OCI-LY1 (cell line): ENCODE measurements at regions not wholly inside any gene's neighbourhood (a gene's known extent, or its start where the extent isn't known, plus 50 kb on each side); places are given as distances from the start of the nearest gene placed in this dataset.

Experiments used
- H2AFZ ChIP-seq: fragments of 200-600 bp; sonication (generic), shearing (Covaris generic); 2 replicates; pipeline ENCODE4 v1.6.0; 2014; ENCODE audit warnings: antibody characterized with exemption, mild to moderate bottlenecking, low read length
- H3F3A ChIP-seq: fragments of 200-600 bp; sonication (generic), shearing (Covaris generic); 2 replicates; pipeline ENCODE4 v1.6.0; 2014; ENCODE audit warnings: mild to moderate bottlenecking, antibody characterized with exemption, low read length, moderate library complexity; ENCODE audit not compliant: insufficient read depth
- H3K27ac ChIP-seq: fragments of 200-600 bp; sonication (generic); 2 replicates; pipeline ENCODE4 v1.5.1; 2014; ENCODE audit warnings: low read length, mixed run types, mild to moderate bottlenecking, low read depth; ENCODE audit not compliant: poor library complexity, severe bottlenecking
- H3K27me3 ChIP-seq: fragments of 200-600 bp; sonication (generic); 2 replicates; pipeline ENCODE4 v1.6.0; 2014; ENCODE audit warnings: antibody characterized with exemption, mild to moderate bottlenecking, low read length, moderate library complexity; ENCODE audit not compliant: insufficient read depth
- H3K36me3 ChIP-seq: fragments of 200-600 bp; sonication (generic); 2 replicates; pipeline ENCODE4 v1.6.1; 2014; ENCODE audit warnings: mild to moderate bottlenecking, antibody characterized with exemption, low read length, moderate library complexity, mixed read lengths; ENCODE audit not compliant: insufficient read depth
- H3K4me1 ChIP-seq: fragments of 200-600 bp; sonication (generic); 2 replicates; pipeline ENCODE4 v1.5.1; 2014; ENCODE audit warnings: mild to moderate bottlenecking, low read length, moderate library complexity; ENCODE audit not compliant: insufficient read depth, severe bottlenecking
- H3K4me2 ChIP-seq: fragments of 200-600 bp; sonication (generic), shearing (Covaris generic); 2 replicates; pipeline ENCODE4 v1.6.1; 2014; ENCODE audit warnings: low read length
- H3K4me3 ChIP-seq: fragments of 200-600 bp; sonication (generic); 2 replicates; pipeline ENCODE4 v1.5.1; 2014; ENCODE audit warnings: low read length, low read depth, mild to moderate bottlenecking, mixed read lengths; ENCODE audit not compliant: poor library complexity, severe bottlenecking
- H3K79me2 ChIP-seq: fragments of 200-600 bp; shearing (Covaris generic); 2 replicates; pipeline ENCODE4 v1.6.1; 2016; ENCODE audit warnings: mixed run types, low read length, mixed read lengths; ENCODE audit not compliant: insufficient read depth
- H3K9ac ChIP-seq: fragments of 200-600 bp; sonication (generic), shearing (Covaris generic); 2 replicates; pipeline ENCODE4 v1.6.1; 2014; ENCODE audit warnings: mild to moderate bottlenecking, low read length, mixed read lengths
- H3K9me2 ChIP-seq: fragments of 200-600 bp; sonication (generic), shearing (Covaris generic); 2 replicates; pipeline ENCODE4 v1.6.1; 2014; ENCODE audit warnings: low read depth, mild to moderate bottlenecking, low read length, mixed read lengths
- H3K9me3 ChIP-seq: fragments of 200-600 bp; shearing (Covaris generic); 2 replicates; pipeline ENCODE4 v1.6.1; 2014; ENCODE audit warnings: low read length, mixed read lengths
- H4K20me1 ChIP-seq: fragments of 200-600 bp; sonication (generic), shearing (Covaris generic); 2 replicates; pipeline ENCODE4 v1.6.0; 2016; ENCODE audit warnings: mild to moderate bottlenecking, low read length; ENCODE audit not compliant: insufficient read depth
- EZH2 ChIP-seq: fragments of 200-600 bp; sonication (generic), shearing (Covaris generic); IDR thresholded peaks from 2 replicates; pipeline ENCODE4 v1.8.0; 2017; ENCODE audit warnings: borderline replicate concordance, mixed run types, mild to moderate bottlenecking, antibody characterized with exemption, low read length, moderate library complexity, mixed read lengths
- TF ChIP-seq, protein P1 (sequence below): fragments of 200-600 bp; sonication (generic), shearing (Covaris generic); IDR thresholded peaks from 2 replicates; pipeline ENCODE4 v1.5.1; 2017; ENCODE audit warnings: mild to moderate bottlenecking, antibody characterized with exemption, low read length, moderate library complexity, mixed read lengths

DNA sequence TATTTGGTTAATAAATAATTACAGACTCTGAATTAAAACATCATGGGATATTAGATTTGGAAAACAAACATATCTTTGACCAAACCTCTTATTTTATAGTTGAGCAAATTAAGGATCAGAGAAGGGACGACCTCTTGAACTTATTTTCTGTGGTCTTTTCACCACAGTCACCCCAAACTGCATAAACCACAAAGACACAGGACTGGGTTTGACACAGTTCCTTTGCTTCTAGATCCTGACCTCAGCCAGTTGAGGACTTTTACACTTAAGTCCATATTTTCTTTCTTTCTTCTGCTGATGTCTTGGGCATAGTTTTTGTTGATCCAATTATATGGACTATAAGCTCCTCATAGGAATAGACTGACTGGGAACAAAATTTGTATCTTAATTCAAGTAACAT, 234.0 kb upstream of the SLC14A2 start:
- no peak for TF ChIP-seq EZH2
- TF ChIP-seq, protein P1, sequence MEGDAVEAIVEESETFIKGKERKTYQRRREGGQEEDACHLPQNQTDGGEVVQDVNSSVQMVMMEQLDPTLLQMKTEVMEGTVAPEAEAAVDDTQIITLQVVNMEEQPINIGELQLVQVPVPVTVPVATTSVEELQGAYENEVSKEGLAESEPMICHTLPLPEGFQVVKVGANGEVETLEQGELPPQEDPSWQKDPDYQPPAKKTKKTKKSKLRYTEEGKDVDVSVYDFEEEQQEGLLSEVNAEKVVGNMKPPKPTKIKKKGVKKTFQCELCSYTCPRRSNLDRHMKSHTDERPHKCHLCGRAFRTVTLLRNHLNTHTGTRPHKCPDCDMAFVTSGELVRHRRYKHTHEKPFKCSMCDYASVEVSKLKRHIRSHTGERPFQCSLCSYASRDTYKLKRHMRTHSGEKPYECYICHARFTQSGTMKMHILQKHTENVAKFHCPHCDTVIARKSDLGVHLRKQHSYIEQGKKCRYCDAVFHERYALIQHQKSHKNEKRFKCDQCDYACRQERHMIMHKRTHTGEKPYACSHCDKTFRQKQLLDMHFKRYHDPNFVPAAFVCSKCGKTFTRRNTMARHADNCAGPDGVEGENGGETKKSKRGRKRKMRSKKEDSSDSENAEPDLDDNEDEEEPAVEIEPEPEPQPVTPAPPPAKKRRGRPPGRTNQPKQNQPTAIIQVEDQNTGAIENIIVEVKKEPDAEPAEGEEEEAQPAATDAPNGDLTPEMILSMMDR, result no peak
- Histone ChIP-seq H3K4me3 (no peak overlapping the region), H3K9me3 (no peaks in the 10 kb centered on the region), H3K27ac (no peak overlapping the region), H3K9ac (no peak overlapping the region), H3K9me2 (no peaks in the 10 kb centered on the region), H3F3A (no peaks in the 10 kb centered on the region), H3K79me2 (no peaks in the 10 kb centered on the region), H3K4me2 (no peak overlapping the region), H2AFZ (no peak overlapping the region), H3K4me1 (no peaks in the 10 kb centered on the region), H4K20me1 (no peaks in the 10 kb centered on the region), H3K36me3 (no peaks in the 10 kb centered on the region), H3K27me3 (no peaks in the 10 kb centered on the region)

DNA sequence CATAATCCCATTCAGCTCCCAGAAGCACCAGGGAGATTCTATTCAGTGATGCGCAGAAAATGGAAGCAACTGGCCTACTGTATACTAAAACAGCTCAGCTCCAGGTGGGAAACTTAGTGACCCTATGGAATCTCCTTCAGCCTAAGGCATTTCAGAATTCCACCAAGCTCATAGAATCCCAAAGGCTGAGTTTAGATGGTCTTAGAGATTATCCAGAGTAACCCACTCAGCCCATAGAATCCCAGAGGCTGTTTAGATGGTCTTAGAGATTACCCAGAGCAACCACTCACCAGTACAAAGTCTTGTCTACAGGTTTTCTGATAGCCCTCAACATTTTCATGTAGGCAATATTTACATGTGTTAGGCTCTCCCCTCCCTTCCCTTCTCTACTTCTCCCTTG, 232.0 kb upstream of the SLC14A2 start:
- Histone ChIP-seq H4K20me1 (no peaks in the 10 kb centered on the region), H3K27me3 (no peaks in the 10 kb centered on the region), H3K36me3 (no peaks in the 10 kb centered on the region), H3K9ac (no peak overlapping the region), H3K4me2 (no peak overlapping the region), H3K79me2 (no peaks in the 10 kb centered on the region), H2AFZ (no peak overlapping the region), H3F3A (no peaks in the 10 kb centered on the region), H3K27ac (no peak overlapping the region), H3K4me3 (no peak overlapping the region), H3K4me1 (no peaks in the 10 kb centered on the region), H3K9me2 (no peaks in the 10 kb centered on the region), H3K9me3 (no peaks in the 10 kb centered on the region)
- TF ChIP-seq EZH2, result no peak
- TF ChIP-seq, protein P1, result no peak

DNA sequence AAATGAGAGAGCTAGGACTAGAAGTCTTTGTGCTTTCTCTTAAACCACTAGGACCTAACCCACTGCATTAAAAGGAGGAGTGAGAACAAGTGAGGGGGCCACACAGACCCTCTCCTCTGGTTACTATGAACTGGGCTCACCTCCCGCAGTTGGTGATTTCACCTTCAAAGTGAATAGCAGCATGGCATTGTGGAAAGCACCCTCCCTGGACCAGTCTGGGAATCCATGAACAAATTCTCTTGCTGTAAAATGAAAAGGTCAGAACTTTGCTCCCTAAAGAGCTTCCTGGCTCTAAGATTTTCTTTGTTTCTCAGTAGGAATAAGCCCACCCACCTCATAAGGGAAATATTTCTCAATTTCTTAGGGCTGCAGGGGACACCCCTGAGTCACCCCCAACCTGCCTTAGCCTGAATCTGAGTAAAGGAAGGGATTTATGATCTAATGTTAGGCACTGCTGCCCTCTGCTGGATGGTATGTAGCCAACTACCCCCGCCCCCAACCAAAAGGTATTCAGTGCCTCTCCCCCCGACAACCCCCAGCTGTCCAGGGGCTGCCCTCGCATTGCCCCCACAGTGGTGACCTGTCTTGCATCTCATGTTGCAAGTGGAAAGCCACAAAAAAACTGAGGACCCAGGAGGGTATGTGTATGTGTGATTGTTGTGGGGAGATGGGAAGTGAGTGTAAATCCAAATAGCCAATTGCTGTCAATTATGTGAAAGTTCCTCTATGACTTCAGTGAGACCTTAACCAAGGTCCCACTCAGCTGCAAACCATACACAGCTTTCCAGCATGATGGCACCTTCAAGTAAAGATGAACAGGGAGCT, 230.9 kb upstream of the SLC14A2 start:
- H3K9ac ChIP-seq, result no peak overlapping the region
- no peak overlapping the region for H3K27ac ChIP-seq
- H3K4me2 ChIP-seq, result no peak overlapping the region
- no peak overlapping the region for H2AFZ ChIP-seq
- H3K9me3 ChIP-seq, result no peaks in the 10 kb centered on the region
- no peaks in the 10 kb centered on the region for H3K36me3 ChIP-seq
- H3K9me2 ChIP-seq, result no peaks in the 10 kb centered on the region
- no peaks in the 10 kb centered on the region for H3K27me3 ChIP-seq
- no peaks in the 10 kb centered on the region for H3K79me2 ChIP-seq
- no peaks in the 10 kb centered on the region for H4K20me1 ChIP-seq
- no peaks in the 10 kb centered on the region for H3F3A ChIP-seq
- no peak overlapping the region for H3K4me3 ChIP-seq
- H3K4me1 ChIP-seq, result no peaks in the 10 kb centered on the region
- TF ChIP-seq, protein P1, result peak; percentile 86
- TF ChIP-seq EZH2, result no peak
